GM04504 (cell line): ENCODE measurements at regions not wholly inside any gene's neighbourhood (a gene's known extent, or its start where the extent isn't known, plus 50 kb on each side); places are given as distances from the start of the nearest gene placed in this dataset.

Experiments used
- DNase-seq: peaks from one replicate; pipeline ENCODE4 v3.0.0-alpha.2; 2012; ENCODE audit warnings: low read depth

DNA sequence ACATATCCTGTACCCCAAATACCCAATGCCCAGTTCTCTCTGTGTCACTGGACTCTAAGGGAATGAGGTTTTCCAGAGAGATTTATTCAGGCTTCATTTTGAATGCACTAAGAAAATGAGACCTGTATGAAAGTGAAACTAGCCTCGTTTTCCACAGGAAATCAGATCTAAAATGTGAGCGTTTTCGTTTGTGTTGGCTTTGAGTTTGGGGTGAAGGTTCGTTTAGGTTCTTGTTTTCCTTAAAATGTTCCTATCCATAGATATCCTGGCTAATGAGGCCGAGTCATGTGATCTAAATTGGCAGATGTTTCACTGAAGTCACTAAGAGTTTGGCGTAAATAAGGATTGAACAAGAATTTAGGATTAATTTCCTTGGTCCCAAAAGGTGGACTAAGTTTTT, 90.9 kb upstream of the BMPER start:
- DNase-seq: no peak

DNA sequence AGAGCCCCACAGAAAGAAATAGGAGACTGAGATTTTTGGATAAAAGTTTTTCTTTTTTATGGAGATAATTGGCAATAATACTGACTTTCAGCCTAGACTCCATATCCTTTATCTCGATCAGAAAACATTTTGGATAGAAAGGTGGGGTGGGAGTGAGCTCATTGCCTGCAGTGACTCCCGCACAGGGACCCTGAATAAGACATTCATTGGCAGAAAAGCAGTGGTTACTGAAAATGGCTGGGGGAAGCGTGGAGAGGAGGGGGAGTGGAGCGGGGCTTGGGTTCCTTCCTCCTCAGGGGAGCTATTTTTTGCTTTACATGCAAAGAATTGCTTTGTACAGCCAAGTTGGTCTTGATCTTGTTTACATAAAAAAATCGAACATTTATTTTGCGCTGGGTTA, 90.4 kb upstream of the BMPER start:
- DNase-seq: no peak

- DNase-seq: no peak
Observed at GRCh38 chr7:33815336-33815735, 90.0 kb upstream of the BMPER start.

DNA sequence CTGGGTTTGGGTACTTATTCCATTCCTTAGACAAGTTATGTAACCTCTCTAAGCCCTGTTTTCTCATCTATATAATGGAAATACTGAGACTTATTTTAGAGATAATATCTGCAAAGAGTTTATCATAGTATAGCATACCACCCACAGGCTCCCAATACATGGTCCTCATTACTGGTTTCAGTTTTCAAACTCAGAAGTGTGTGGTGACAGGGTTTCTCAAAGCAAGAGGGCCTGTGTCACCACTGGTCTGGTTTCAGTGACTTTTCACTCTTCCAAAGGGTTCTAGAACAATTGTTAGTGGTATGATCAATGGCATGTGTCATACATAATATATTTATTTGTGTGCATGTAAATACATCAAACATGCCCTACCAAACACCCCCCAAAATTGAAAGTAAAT, 89.2 kb upstream of the BMPER start:
- no peak for DNase-seq

GRCh38 chr7:33819658-33820057, 85.7 kb upstream of the BMPER start:
- no peak for DNase-seq

DNA sequence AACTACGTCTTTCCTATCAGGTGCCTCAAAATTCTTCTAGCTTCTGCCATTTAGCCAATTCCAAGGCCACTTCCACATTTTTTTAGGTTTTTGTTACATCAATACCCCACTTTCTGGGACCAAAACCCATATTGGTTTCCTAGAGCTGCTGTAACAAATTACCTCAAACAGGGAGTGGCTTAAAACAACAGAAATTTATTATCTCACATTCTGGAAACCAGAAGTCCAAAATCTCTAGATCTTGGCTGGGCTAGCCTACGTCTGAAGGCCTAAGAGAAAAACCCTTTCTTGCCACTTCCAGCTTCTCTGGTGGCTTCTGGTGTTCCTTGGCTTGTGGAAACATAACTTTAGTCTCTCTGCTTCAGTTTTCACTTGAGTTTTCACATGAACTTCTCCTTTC, 85.1 kb upstream of the BMPER start:
- DNase-seq: no peak

DNA sequence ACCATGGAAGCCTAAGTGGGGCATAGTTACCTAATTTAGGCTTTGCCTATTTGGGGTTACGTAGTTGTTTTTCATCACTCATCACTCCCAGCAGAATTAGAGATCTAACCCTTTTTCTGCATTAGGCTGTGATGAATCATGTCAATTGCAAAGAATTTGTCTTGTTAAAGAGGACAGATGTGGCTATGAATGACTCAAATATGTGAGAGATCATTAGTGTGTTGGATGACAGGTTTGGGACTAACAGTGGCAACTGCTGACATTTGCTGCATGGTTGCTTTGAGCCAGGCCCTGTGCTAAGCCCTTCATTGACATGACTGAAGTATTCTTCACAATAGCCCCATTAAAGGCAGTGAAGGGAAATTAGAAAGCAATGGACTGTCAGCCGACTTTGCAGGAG, 83.4 kb upstream of the BMPER start:
- DNase-seq: no peak

DNA sequence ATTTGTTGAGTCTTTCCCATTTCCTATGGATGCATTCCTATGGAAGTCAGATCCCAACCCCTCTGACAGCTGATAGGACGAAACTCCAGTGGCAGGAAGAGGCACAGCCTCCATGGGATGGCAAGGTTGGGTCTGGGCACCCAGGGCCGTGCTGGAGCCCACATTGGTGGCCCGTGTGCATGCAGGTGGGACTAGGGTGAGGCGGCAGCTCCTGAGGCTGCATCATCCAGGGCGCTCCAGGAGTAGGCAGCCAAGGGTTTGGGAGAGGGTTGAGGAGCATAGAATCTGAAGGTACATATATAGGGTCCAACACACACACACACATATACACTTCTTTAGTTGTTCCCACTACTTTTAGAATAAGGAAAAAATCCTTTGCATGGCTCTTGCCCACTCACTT, 81.4 kb upstream of the BMPER start:
- DNase-seq: no peak

- DNase-seq: no peak
Observed at GRCh38 chr7:33824911-33825459, 80.4 kb upstream of the BMPER start.

- no peak for DNase-seq
Observed at GRCh38 chr7:33825644-33826043, 79.7 kb upstream of the BMPER start.

DNA sequence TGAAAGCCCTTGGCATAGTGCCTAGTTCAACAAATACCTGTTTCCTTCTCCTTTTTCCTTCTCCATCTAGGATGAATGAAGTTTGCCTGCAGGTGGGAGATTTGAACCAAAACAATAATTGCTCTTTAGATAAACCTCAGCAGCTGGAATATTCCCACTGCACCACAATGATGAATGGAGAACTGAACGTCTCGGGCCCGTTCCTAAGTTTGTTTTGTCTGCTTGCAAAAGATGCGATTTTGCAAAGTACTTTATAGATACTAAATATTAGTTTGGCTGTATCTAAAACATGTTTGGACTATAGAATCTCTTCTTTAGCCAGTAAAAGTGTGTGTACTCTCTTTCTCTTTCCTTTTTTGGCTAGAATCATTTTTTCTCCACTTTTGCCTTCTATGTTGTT, 75.8 kb upstream of the BMPER start:
- DNase-seq: no peak

DNA sequence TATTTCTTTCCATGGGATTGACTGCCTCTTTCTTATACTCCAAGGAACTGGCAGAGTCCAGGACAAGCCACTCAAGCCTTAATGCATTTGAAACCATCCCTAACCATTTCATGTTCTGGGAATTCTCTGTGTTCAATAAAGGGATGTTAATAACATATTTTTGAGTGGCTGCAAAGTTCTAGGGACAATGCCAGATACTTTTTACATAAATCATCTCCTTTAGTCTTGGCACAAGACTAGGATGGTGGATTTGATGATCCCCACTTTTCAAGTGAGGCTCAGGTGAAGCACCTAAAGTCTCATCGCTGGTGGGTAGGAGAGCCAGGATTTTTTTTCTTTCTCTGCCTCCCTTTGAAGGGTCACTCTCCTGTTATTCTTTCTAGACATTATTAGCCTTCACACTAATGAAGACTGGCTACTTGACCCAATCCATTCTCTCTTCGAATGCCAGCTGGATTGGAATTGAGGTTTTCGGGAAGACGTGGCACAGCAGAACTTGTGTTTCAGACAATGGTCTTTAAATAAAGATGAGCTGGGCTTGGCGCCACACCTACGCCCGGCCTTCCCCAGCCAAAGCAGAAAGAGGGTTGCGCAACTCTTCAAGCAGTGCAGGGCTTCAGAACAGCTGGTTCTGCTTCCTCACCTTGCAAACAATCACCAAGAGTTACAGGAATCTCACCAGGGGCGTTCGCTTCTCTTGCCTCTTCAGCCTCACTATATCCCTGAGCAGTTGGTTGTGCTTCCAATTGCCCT, 73.8 kb upstream of the BMPER start:
- no peak for DNase-seq

DNA sequence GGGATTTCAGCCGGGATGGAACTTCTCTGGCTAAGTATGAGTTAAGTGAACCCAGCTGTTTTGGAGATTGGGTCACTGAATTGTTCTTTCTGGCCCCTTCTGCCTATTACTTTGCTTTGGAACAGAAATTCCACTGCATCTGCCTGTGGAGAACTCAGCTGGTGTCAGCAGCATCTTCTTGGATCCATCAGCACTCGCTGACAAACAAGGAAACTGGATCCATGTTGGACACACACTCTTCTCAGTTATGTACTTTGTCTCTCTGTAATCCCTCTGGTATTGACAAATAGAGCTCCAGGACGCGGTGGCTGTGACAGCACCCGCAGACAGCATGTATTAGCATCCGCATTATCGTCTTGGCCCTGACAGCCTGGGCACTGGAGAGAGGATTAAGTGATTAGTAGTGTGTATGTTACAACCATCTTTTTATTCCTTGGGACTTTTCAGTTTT, 73.0 kb upstream of the BMPER start:
- DNase-seq: no peak

DNA sequence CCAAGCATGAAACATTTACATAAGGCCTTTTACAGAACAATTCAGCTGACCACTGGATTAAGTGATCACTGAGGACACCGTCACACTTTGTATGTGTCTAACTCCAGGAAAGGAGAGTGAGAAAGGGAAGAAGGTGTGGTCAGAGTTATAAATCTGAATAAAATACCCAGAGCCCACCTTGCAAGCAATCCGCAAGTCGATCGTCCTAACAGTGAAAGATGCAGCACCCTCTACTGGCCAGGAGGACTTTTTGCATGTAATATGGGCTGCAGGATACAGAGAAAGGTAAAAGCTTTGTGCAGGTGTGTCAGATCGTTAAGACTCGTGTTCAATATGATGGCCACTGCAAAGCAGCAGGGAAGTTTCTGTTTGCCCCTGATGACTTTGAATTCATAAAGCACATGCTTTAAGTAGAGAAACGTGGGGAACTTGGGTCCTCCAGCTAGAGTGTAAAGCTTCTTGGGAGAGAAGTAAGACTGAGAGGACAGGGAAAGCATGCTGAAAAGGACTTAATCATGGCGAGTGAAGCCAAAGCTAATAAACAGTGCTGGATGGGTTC, 68.5 kb upstream of the BMPER start:
- DNase-seq: no peak

DNA sequence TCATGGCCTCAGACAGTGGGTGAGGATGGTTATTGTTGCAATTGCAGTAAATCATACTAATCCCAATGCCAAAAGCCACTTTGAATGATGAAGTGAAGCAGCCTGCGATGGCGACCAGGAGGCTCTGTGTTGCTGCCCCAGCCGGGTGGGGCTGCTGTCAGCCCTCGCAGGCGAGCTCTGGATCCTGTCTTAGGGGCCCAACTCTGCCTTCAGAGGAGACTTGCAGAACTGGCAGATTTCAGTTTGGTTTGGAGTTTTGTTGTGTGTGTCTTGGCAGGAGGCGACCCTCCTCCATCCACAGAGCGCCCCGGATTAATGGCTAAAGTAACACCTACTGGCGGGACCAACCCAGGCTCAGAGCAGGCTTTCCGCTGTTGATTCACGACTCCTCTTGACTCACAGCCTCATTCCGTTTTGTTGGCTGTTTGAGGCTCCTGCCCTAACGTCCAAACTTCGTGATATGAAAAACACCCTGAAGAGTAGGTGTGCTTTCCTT, 67.9 kb upstream of the BMPER start:
- no peak for DNase-seq

DNA sequence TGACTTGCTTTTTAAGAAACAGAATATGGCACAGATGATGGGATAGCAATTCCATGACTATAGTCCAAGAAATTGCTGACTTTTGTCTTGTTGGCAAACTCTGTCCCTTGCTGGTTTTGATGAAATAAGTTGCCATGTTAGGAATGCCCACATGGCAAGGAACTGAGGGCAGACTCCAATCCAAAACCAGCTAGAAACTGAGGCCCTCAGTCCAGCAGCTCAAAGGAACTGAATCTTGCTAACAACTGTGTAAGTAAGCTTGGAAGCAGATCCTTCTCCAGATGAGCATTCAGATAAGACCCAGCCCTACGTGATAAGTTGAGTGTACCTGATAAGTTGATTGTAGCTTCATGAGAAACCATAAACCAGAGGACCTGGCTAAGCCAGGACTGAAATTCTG, 64.3 kb upstream of the BMPER start:
- no peak for DNase-seq

GRCh38 chr7:33841705-33842129, 63.6 kb upstream of the BMPER start:
- DNase-seq: no peak

- no peak for DNase-seq
Observed at GRCh38 chr7:33842150-33842549, 63.2 kb upstream of the BMPER start.

DNA sequence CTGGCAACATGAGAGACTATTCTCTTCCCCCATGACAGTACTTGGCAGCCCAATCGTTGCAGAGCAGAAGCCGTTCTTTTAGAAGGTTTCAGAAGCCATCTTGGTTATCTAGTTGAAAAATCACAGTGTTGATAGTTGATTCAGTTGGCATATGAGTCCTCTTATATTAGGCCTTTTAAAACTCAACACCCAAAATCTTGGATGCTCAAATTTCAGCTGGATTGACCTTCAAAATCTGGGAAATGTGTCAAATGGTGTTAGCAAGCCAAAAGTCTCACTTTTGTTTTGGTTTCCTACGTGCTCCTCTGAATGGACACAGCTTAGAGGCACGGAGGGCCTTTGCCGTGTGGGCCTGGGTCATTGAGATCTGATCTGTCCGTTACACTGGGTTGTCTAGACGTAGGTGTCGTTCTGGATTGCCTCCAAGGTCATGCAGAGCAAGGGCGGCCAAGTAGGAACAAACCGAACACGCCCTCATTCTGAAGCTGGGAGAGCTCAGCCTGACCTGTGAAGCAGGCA, 59.3 kb upstream of the BMPER start:
- no peak for DNase-seq

DNA sequence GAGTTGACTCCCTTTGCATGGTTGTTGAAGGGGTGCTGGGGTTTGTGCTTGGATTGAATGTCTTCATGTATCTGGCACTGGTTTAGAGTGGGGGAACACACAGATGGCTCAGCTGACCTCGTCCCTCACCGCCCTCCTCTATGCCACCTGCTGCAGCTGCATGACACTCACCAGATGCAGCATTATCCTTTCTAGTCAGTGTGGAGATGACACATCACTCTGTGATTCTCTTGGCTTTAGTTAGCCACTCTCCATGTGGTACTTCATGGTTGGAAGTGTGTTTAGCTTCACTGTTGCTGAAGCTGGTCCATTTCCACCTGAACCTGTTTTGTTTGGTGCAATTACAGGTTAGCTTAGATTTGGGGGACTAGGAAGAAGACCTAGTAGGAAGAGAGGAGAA, 56.3 kb upstream of the BMPER start:
- DNase-seq: no peak

DNA sequence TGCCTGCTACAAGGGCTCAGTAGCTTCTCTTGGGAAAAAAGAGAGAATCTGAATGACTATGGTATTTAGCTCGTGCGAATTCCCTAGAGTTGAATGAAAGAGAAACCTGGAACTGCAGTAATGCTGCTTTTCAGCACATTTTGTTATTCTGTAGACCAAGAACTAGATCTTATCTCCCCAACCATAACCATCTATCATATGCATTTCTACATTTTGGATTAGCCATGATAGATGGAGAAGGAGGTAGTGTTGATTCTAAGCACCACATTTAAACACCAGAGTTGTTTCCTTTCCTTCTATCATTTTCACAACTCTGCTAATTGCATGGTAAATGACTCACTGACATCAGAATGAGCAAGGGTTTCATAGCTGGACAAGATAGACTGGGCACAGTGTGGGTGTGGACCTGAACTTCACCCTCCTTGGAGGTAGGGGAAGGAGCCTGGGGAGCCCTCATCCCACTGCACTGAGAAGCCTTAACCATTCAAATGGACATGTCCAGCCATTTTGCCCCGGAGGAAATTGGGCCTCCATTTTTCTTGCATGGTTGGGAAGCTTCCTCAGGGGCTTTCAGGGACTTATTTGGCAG, 55.3 kb upstream of the BMPER start:
- DNase-seq: no peak

GRCh38 chr7:33850768-33851167, 54.6 kb upstream of the BMPER start:
- no peak for DNase-seq

- no peak for DNase-seq
Observed at GRCh38 chr7:33852838-33853237, 52.5 kb upstream of the BMPER start.
